ENCODE measurements at regions not wholly inside any gene's neighbourhood (a gene's known extent, or its start where the extent isn't known, plus 50 kb on each side); places are given as distances from the start of the nearest gene placed in this dataset.
"Not testable (repeated sequence)": the region's sequence is repeated elsewhere in the genome, so short reads cannot be mapped to it uniquely, and the experiment has no call there.

GRCh38 chr5:37943136-37943535, 103.3 kb upstream of the GDNF start:
- not testable (repeated sequence) for TF ChIP-seq CTCF (conservative IDR thresholded peaks at IDR 0.05; ENCODE audit: low read depth, low read length); EZH2 (IDR thresholded peaks at IDR 0.05; ENCODE audit: borderline replicate concordance, low read depth, low read length, poor library complexity, severe bottlenecking)
